HL-60 (cell line): ENCODE measurements at regions not wholly inside any gene's neighbourhood (a gene's known extent, or its start where the extent isn't known, plus 50 kb on each side); places are given as distances from the start of the nearest gene placed in this dataset.

Source experiments
- POLR2AphosphoS5 ChIP-seq: IDR thresholded peaks from 2 replicates; pipeline ENCODE4 v1.6.1; 2012; ENCODE audit warnings: low read depth
- TF ChIP-seq, protein P1 (sequence below): IDR thresholded peaks from one replicate; pipeline ENCODE4 v1.5.1; 2011; ENCODE audit warnings: low read length, control low read depth, inconsistent platforms; ENCODE audit not compliant: insufficient read depth

DNA sequence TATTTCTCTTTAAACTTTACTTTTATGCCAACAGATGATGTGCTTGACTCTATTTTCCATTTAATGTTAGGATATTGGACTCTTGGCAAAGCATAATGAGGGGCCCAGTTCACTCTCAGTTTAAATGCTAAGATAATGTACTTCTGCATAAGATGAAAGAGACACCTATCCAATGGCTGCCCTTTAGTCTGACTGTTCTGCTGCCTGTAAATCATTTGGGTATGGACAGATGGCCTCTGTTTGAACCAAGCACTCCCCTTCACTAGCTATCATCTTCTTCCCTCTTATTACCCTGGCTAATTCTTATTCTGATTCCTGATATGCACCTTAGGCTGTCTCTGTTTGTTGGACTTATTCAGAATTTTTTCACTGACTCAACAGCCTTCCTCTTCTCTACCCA is 72.1 kb downstream of the SEM1 start:
- TF ChIP-seq, protein P1, sequence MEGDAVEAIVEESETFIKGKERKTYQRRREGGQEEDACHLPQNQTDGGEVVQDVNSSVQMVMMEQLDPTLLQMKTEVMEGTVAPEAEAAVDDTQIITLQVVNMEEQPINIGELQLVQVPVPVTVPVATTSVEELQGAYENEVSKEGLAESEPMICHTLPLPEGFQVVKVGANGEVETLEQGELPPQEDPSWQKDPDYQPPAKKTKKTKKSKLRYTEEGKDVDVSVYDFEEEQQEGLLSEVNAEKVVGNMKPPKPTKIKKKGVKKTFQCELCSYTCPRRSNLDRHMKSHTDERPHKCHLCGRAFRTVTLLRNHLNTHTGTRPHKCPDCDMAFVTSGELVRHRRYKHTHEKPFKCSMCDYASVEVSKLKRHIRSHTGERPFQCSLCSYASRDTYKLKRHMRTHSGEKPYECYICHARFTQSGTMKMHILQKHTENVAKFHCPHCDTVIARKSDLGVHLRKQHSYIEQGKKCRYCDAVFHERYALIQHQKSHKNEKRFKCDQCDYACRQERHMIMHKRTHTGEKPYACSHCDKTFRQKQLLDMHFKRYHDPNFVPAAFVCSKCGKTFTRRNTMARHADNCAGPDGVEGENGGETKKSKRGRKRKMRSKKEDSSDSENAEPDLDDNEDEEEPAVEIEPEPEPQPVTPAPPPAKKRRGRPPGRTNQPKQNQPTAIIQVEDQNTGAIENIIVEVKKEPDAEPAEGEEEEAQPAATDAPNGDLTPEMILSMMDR: no peak
- TF ChIP-seq POLR2AphosphoS5: no peak
